A673 (cell line): ENCODE measurements at regions not wholly inside any gene's neighbourhood (a gene's known extent, or its start where the extent isn't known, plus 50 kb on each side); places are given as distances from the start of the nearest gene placed in this dataset.
A peak's percentile ranks its signal among the peaks of the same experiment; 100 is the strongest.

ENCODE experiments used
- BruUV-seq: library from RNA; stranded (reverse); fragments of 400-500 nt; replicated peaks from 2 replicates; lab custom pipeline; 2021; lab: Mats Ljungman, UMichigan
- CTCF ChIA-PET: fragments of 300-600 bp; sonication (Branson Sonifier 250); formaldehyde crosslinking; loops from one replicate; lab custom pipeline; 2022; ENCODE audit warnings: antibody characterized with exemption; lab: Charles Lee
- POLR2A ChIA-PET: fragments of 300-600 bp; sonication (Branson Sonifier 250); formaldehyde crosslinking; loops from one replicate; lab custom pipeline; 2022; ENCODE audit warnings: antibody characterized with exemption; ENCODE audit not compliant: low non-redundant PET; lab: Charles Lee
- DNase-seq: peaks from one replicate; pipeline ENCODE4 v3.0.0-alpha.2; 2015; ENCODE audit warnings: low spot score
- H3K27ac ChIP-seq: fragments of 200-600 bp; sonication (generic); 2 replicates; pipeline ENCODE4 v1.5.1; 2016; ENCODE audit warnings: mixed run types, low read depth, mild to moderate bottlenecking, mixed read lengths, antibody characterized with exemption, low read length; ENCODE audit not compliant: poor library complexity, severe bottlenecking
- H3K27me3 ChIP-seq: fragments of 200-600 bp; sonication (generic); replicated peaks from 2 replicates; pipeline ENCODE4 v1.6.1; 2017; ENCODE audit warnings: mixed run types, low read depth, mild to moderate bottlenecking, mixed read lengths, antibody characterized with exemption, low read length; ENCODE audit not compliant: insufficient read depth, poor library complexity
- H3K36me3 ChIP-seq: fragments of 200-600 bp; sonication (generic); 2 replicates; pipeline ENCODE4 v1.6.1; 2016; ENCODE audit warnings: mixed run types, mild to moderate bottlenecking, mixed read lengths, antibody characterized with exemption, low read length; ENCODE audit not compliant: insufficient read depth, poor library complexity, severe bottlenecking
- H3K4me1 ChIP-seq: fragments of 200-600 bp; sonication (generic); 2 replicates; pipeline ENCODE4 v1.6.1; 2017; ENCODE audit warnings: mixed run types, mild to moderate bottlenecking, mixed read lengths, antibody characterized with exemption, low read length; ENCODE audit not compliant: insufficient read depth, poor library complexity, severe bottlenecking
- H3K4me3 ChIP-seq: fragments of 200-600 bp; sonication (generic); 2 replicates; pipeline ENCODE4 v1.5.1; 2016; ENCODE audit warnings: low read depth, mixed run types, mild to moderate bottlenecking, mixed read lengths, low read length; ENCODE audit not compliant: poor library complexity, severe bottlenecking
- H3K9me3 ChIP-seq: fragments of 200-600 bp; sonication (generic); 2 replicates; pipeline ENCODE4 v1.6.1; 2016; ENCODE audit warnings: mixed run types, low read depth, mild to moderate bottlenecking, mixed read lengths, antibody characterized with exemption, low read length; ENCODE audit not compliant: poor library complexity, severe bottlenecking
- CTCF ChIP-seq: fragments of 300-800, 200-600 bp; sonication (generic); conservative IDR thresholded peaks from 2 replicates; pipeline ENCODE4 v1.5.1; 2017; ENCODE audit warnings: low read depth, mild to moderate bottlenecking, antibody characterized with exemption, low read length, moderate library complexity, mixed read lengths
- EZH2 ChIP-seq: fragments of 200-600 bp; sonication (generic); IDR thresholded peaks from 2 replicates; pipeline ENCODE4 v1.6.1; 2017; ENCODE audit warnings: borderline replicate concordance, low read depth, mild to moderate bottlenecking, mixed read lengths, antibody characterized with exemption, low read length; ENCODE audit not compliant: poor library complexity, severe bottlenecking
- intact Hi-C: fragments of 100-400 bp; cut with micrococcal nuclease; formaldehyde crosslinking; loops from one replicate; pipeline ENCODE4 v1.10.0; 2022; ENCODE audit not compliant: unreplicated experiment

GRCh38 chr6:11429577-11429976 is 108.0 kb upstream of the TMEM170B start:
- TF ChIP-seq EZH2 (no peak), CTCF (no peak)
- Histone ChIP-seq H3K36me3 (no peaks in the 10 kb centered on the region), H3K4me1 (peaks cover 24% of the 10 kb centered on the region), H3K4me3 (no peak overlapping the region), H3K27me3 (no peaks in the 10 kb centered on the region), H3K27ac (no peak overlapping the region), H3K9me3 (no peaks in the 10 kb centered on the region)
- POLR2A ChIA-PET: no interaction called here
- CTCF ChIA-PET: no interaction called here
- intact Hi-C loops: no loop called here
- peak; percentile 64 for DNase-seq
- no TSS peak for BruUV-seq

- no peak for DNase-seq
- intact Hi-C loops: no loop called here
- CTCF ChIA-PET: no interaction called here
Observed at GRCh38 chr6:11428895-11429294, 108.7 kb upstream of the TMEM170B start.

GRCh38 chr6:11428371-11428770 is 109.2 kb upstream of the TMEM170B start:
- no peaks in the 10 kb centered on the region for H3K9me3 ChIP-seq
- intact Hi-C loops: no loop called here
- H3K36me3 ChIP-seq: no peaks in the 10 kb centered on the region
- peaks cover 24% of the 10 kb centered on the region for H3K4me1 ChIP-seq
- no peak overlapping the region for H3K4me3 ChIP-seq
- BruUV-seq: no TSS peak
- CTCF ChIA-PET: no interaction called here
- TF ChIP-seq EZH2 (no peak), CTCF (no peak)
- POLR2A ChIA-PET: no interaction called here
- no peak overlapping the region for H3K27ac ChIP-seq
- no peak for DNase-seq
- no peaks in the 10 kb centered on the region for H3K27me3 ChIP-seq

More at GRCh38 chr6:11428895-11429294, 108.7 kb upstream of the TMEM170B start:
- TF ChIP-seq EZH2 (no peak), CTCF (no peak)
- Histone ChIP-seq H3K4me3 (no peak overlapping the region), H3K9me3 (no peaks in the 10 kb centered on the region), H3K36me3 (no peaks in the 10 kb centered on the region), H3K27me3 (no peaks in the 10 kb centered on the region), H3K4me1 (peaks cover 24% of the 10 kb centered on the region), H3K27ac (no peak overlapping the region)
- POLR2A ChIA-PET: no interaction called here
- no TSS peak for BruUV-seq
